WTC11 (cell line): ENCODE measurements at regions not wholly inside any gene's neighbourhood (a gene's known extent, or its start where the extent isn't known, plus 50 kb on each side); places are given as distances from the start of the nearest gene placed in this dataset.

Experiments used
- ATAC-seq: fragments of 200-7000 bp; cut with Tn5 transposase; 2 replicates; pipeline ENCODE4 v1.10.0; 2021; ENCODE audit warnings: mild to moderate bottlenecking, moderate library complexity
- CTCF ChIA-PET: fragments of 300-600 bp; sonication (Branson Sonifier 250); formaldehyde crosslinking; loops from one replicate; lab custom pipeline; 2021; ENCODE audit warnings: antibody characterized with exemption; lab: Charles Lee
- POLR2A ChIA-PET: fragments of 350-600 bp; sonication (Branson Sonifier 250); formaldehyde crosslinking; loops from one replicate; lab custom pipeline; 2021; ENCODE audit warnings: antibody characterized with exemption; lab: Charles Lee
- DNase-seq: peaks from one replicate; pipeline ENCODE4 v3.0.0; 2021; ENCODE audit warnings: low spot score
- H3K27ac Mint-ChIP-seq: 2 replicates; pipeline ENCODE4 v1.8.0; 2021; ENCODE audit warnings: mixed read lengths
- H3K27me3 Mint-ChIP-seq: 2 replicates; pipeline ENCODE4 v1.8.0; 2021; ENCODE audit warnings: low read depth, mild to moderate bottlenecking, moderate library complexity, mixed read lengths
- H3K36me3 Mint-ChIP-seq: 2 replicates; pipeline ENCODE4 v1.8.0; 2021; ENCODE audit warnings: mixed read lengths
- H3K4me1 Mint-ChIP-seq: 2 replicates; pipeline ENCODE4 v1.8.0; 2022; ENCODE audit warnings: mixed read lengths
- H3K4me3 Mint-ChIP-seq: 2 replicates; pipeline ENCODE4 v1.8.0; 2021; ENCODE audit warnings: mild to moderate bottlenecking, moderate library complexity, mixed read lengths
- H3K9me3 Mint-ChIP-seq: 2 replicates; pipeline ENCODE4 v1.8.0; 2021; ENCODE audit warnings: mixed read lengths
- AR ChIP-seq: fragments of 250-450 bp; sonication (Bioruptor Pico); IDR thresholded peaks from 2 replicates; pipeline ENCODE4 v1.9.0; 2021; ENCODE audit warnings: mild to moderate bottlenecking
- CBFB ChIP-seq: sonication (generic); formaldehyde crosslinking; IDR thresholded peaks from 2 replicates; pipeline ENCODE4 v1.8.1; 2022; ENCODE audit warnings: mild to moderate bottlenecking, low read depth, missing genetic modification reagents
- CDX4 ChIP-seq: fragments of 250-450 bp; sonication (Bioruptor Pico); IDR thresholded peaks from 2 replicates; pipeline ENCODE4 v1.9.0; 2021; ENCODE audit warnings: moderate library complexity, mild to moderate bottlenecking, inconsistent platforms, borderline replicate concordance
- E2F5 ChIP-seq: sonication (generic); formaldehyde crosslinking; IDR thresholded peaks from 2 replicates; pipeline ENCODE4 v1.8.1; 2022; ENCODE audit warnings: mild to moderate bottlenecking, moderate library complexity, missing genetic modification reagents
- ELF4 ChIP-seq: sonication (generic); formaldehyde crosslinking; IDR thresholded peaks from 2 replicates; pipeline ENCODE4 v1.8.1; 2022; ENCODE audit warnings: low read depth, mild to moderate bottlenecking, moderate library complexity, missing genetic modification reagents
- EMX1 ChIP-seq: fragments of 250-450 bp; sonication (Bioruptor Pico); IDR thresholded peaks from 2 replicates; pipeline ENCODE4 v1.8.0; 2021; ENCODE audit warnings: mild to moderate bottlenecking
- ERG ChIP-seq: fragments of 250-450 bp; sonication (Bioruptor Pico); IDR thresholded peaks from 2 replicates; pipeline ENCODE4 v1.8.0; 2021; ENCODE audit warnings: mild to moderate bottlenecking
- ETV6 ChIP-seq: sonication (generic); formaldehyde crosslinking; IDR thresholded peaks from 2 replicates; pipeline ENCODE4 v1.8.1; 2022; ENCODE audit warnings: mild to moderate bottlenecking, missing genetic modification reagents
- GTF2I ChIP-seq: fragments of 250-450 bp; sonication (Bioruptor Pico); conservative IDR thresholded peaks from 2 replicates; pipeline ENCODE4 v1.4.0; 2021; ENCODE audit warnings: mild to moderate bottlenecking
- HMGA2 ChIP-seq: fragments of 250-450 bp; sonication (Bioruptor Pico); IDR thresholded peaks from 2 replicates; pipeline ENCODE4 v1.4.0; 2021; ENCODE audit warnings: mild to moderate bottlenecking, moderate library complexity
- HMGXB4 ChIP-seq: sonication (generic); formaldehyde crosslinking; IDR thresholded peaks from 2 replicates; pipeline ENCODE4 v1.8.1; 2023; ENCODE audit warnings: mild to moderate bottlenecking, moderate library complexity, missing genetic modification reagents
- IRF2 ChIP-seq: sonication (generic); formaldehyde crosslinking; IDR thresholded peaks from 2 replicates; pipeline ENCODE4 v1.8.0; 2022; ENCODE audit warnings: low read depth, missing genetic modification reagents, borderline replicate concordance
- JAZF1 ChIP-seq: fragments of 250-450 bp; sonication (Bioruptor Pico); IDR thresholded peaks from 2 replicates; pipeline ENCODE4 v1.9.0; 2021; ENCODE audit warnings: moderate library complexity, mild to moderate bottlenecking, inconsistent platforms
- KAT7 ChIP-seq: sonication (generic); formaldehyde crosslinking; IDR thresholded peaks from 2 replicates; pipeline ENCODE4 v1.8.1; 2023; ENCODE audit warnings: missing genetic modification reagents, mild to moderate bottlenecking, borderline replicate concordance
- MLX ChIP-seq: sonication (generic); formaldehyde crosslinking; IDR thresholded peaks from 2 replicates; pipeline ENCODE4 v1.8.1; 2023; ENCODE audit warnings: mild to moderate bottlenecking, missing genetic modification reagents, moderate library complexity
- NFE2L1 ChIP-seq: sonication (generic); formaldehyde crosslinking; IDR thresholded peaks from 2 replicates; pipeline ENCODE4 v1.8.1; 2023; ENCODE audit warnings: missing genetic modification reagents
- RORB ChIP-seq: fragments of 250-450 bp; sonication (Bioruptor Pico); IDR thresholded peaks from 2 replicates; pipeline ENCODE4 v1.9.0; 2021; ENCODE audit warnings: mild to moderate bottlenecking
- TCF7 ChIP-seq: sonication (generic); formaldehyde crosslinking; IDR thresholded peaks from 2 replicates; pipeline ENCODE4 v1.8.0; 2022; ENCODE audit warnings: mild to moderate bottlenecking, low read depth, missing genetic modification reagents, moderate library complexity
- USF2 ChIP-seq: sonication (generic); formaldehyde crosslinking; IDR thresholded peaks from 2 replicates; pipeline ENCODE4 v1.8.1; 2023; ENCODE audit warnings: mild to moderate bottlenecking, missing genetic modification reagents, moderate library complexity
- ZBTB21 ChIP-seq: sonication (generic); formaldehyde crosslinking; IDR thresholded peaks from 2 replicates; pipeline ENCODE4 v1.8.1; 2023; ENCODE audit warnings: mild to moderate bottlenecking, missing genetic modification reagents, borderline replicate concordance
- ZBTB43 ChIP-seq: sonication (generic); formaldehyde crosslinking; IDR thresholded peaks from 2 replicates; pipeline ENCODE4 v1.8.1; 2023; ENCODE audit warnings: mild to moderate bottlenecking, missing genetic modification reagents
- ZNF121 ChIP-seq: sonication (generic); formaldehyde crosslinking; IDR thresholded peaks from 2 replicates; pipeline ENCODE4 v1.8.0; 2023; ENCODE audit warnings: missing genetic modification reagents
- ZNF416 ChIP-seq: fragments of 250-450 bp; sonication (Bioruptor Pico); IDR thresholded peaks from 2 replicates; pipeline ENCODE4 v1.9.0; 2021; ENCODE audit warnings: mild to moderate bottlenecking, inconsistent platforms
- ZNF423 ChIP-seq: fragments of 250-450 bp; sonication (Bioruptor Pico); IDR thresholded peaks from 2 replicates; pipeline ENCODE4 v2.1.2; 2022; ENCODE audit warnings: mild to moderate bottlenecking, moderate library complexity

GRCh38 chr9:105131981-105132380 lies 112.5 kb upstream of the SLC44A1 start:
- CTCF ChIA-PET, result no interaction called here
- Mint-ChIP-seq H3K4me1 (peaks cover 15% of the 10 kb centered on the region), H3K9me3 (no peaks in the 10 kb centered on the region), H3K27ac (no peak overlapping the region), H3K36me3 (no peaks in the 10 kb centered on the region), H3K4me3 (no peak overlapping the region)
- ATAC-seq, result no peak
- POLR2A ChIA-PET, result no interaction called here
- TF ChIP-seq IRF2 (CRISPR knock-in tag), result no peak
- no peak for TF ChIP-seq ERG (CRISPR knock-in tag)
- no peak for TF ChIP-seq KAT7
- TF ChIP-seq JAZF1 (CRISPR knock-in tag), result no peak
- no peak for TF ChIP-seq TCF7 (CRISPR knock-in tag)
- no peak for TF ChIP-seq CDX4 (CRISPR knock-in tag)
- TF ChIP-seq RORB, result no peak
- no peak for TF ChIP-seq ZNF121 (CRISPR knock-in tag)
- no peak for TF ChIP-seq ELF4 (CRISPR knock-in tag)
- no peak for TF ChIP-seq E2F5 (CRISPR knock-in tag)
- no peak for TF ChIP-seq NFE2L1
- TF ChIP-seq GTF2I (CRISPR knock-in tag), result no peak
- TF ChIP-seq ETV6 (CRISPR knock-in tag), result no peak
- no peak for TF ChIP-seq ZBTB43 (CRISPR knock-in tag)
- no peak for TF ChIP-seq ZBTB21 (CRISPR knock-in tag)
- no peak for TF ChIP-seq AR
- TF ChIP-seq HMGA2, result no peak
- TF ChIP-seq HMGXB4 (CRISPR knock-in tag), result no peak
- no peak for TF ChIP-seq EMX1 (CRISPR knock-in tag)
- TF ChIP-seq, all 79 proteins: peak for 0
- no peak for DNase-seq
- H3K27me3 Mint-ChIP-seq, result no peaks in the 10 kb centered on the region

GRCh38 chr9:105132606-105133005 lies 111.8 kb upstream of the SLC44A1 start:
- Mint-ChIP-seq H3K4me1 (peaks cover 15% of the 10 kb centered on the region), H3K4me3 (no peak overlapping the region), H3K27me3 (no peaks in the 10 kb centered on the region), H3K9me3 (no peaks in the 10 kb centered on the region), H3K27ac (no peak overlapping the region), H3K36me3 (no peaks in the 10 kb centered on the region)
- ATAC-seq (no peak), DNase-seq (no peak)
- ChIA-PET POLR2A (no interaction called here), CTCF (no interaction called here)
- TF ChIP-seq ZNF416 (CRISPR knock-in tag), result no peak
- no peak for TF ChIP-seq ZNF423 (CRISPR knock-in tag)
- no peak for TF ChIP-seq MLX
- no peak for TF ChIP-seq CBFB (CRISPR knock-in tag)
- TF ChIP-seq USF2 (CRISPR knock-in tag), result no peak
